H1 (cell line): ENCODE measurements at regions not wholly inside any gene's neighbourhood (a gene's known extent, or its start where the extent isn't known, plus 50 kb on each side); places are given as distances from the start of the nearest gene placed in this dataset.

Experiments used
- CTCF ChIA-PET: fragments of 300-600 bp; sonication (Branson Sonifier 250); formaldehyde crosslinking; loops from one replicate; lab custom pipeline; 2021; ENCODE audit not compliant: partially characterized antibody; lab: Charles Lee
- POLR2A ChIA-PET: fragments of 300-600 bp; sonication (Branson Sonifier 250); formaldehyde crosslinking; loops from one replicate; lab custom pipeline; 2021; ENCODE audit warnings: inconsistent platforms; ENCODE audit not compliant: partially characterized antibody; lab: Charles Lee
- DNase-seq, 2 experiments: peaks; one replicate each; pipeline versions ENCODE4 v3.0.0 to v3.0.0-alpha.2; 2010 to 2022; ENCODE audit warnings: low spot score in 2 of 2, low read depth in 1 of 2, mixed read lengths in 1 of 2
- FAIRE-seq: peaks from 2 replicates; lab custom pipeline; 2011; peaks lifted over from hg19 to GRCh38; lab: Jason Lieb, UNC
- H2AFZ ChIP-seq: 2 replicates; pipeline ENCODE4 v1.8.1; 2012; ENCODE audit warnings: low read length, inconsistent platforms
- H2AK5ac ChIP-seq: 2 replicates; pipeline ENCODE4 v1.6.1; 2013; ENCODE audit warnings: low read depth, low read length
- H2BK120ac ChIP-seq: replicated peaks from 2 replicates; pipeline ENCODE3; 2013; ENCODE audit warnings: low read depth, low read length, inconsistent platforms
- H2BK12ac ChIP-seq: 2 replicates; pipeline ENCODE4 v1.6.1; 2013; ENCODE audit warnings: low read depth, low read length
- H2BK15ac ChIP-seq: 2 replicates; pipeline ENCODE4 v1.6.1; 2013; ENCODE audit warnings: low read length
- H2BK20ac ChIP-seq: 2 replicates; pipeline ENCODE4 v1.6.1; 2013; ENCODE audit warnings: low read length
- H2BK5ac ChIP-seq: 2 replicates; pipeline ENCODE4 v1.6.1; 2013; ENCODE audit warnings: low read depth, low read length
- H3K14ac ChIP-seq: 2 replicates; pipeline ENCODE4 v1.6.1; 2013; ENCODE audit warnings: inconsistent platforms; ENCODE audit not compliant: insufficient read length
- H3K18ac ChIP-seq: 2 replicates; pipeline ENCODE4 v1.6.1; 2013; ENCODE audit warnings: low read length; ENCODE audit errors: extremely low read depth
- H3K23ac ChIP-seq: 2 replicates; pipeline ENCODE4 v1.6.1; 2013; ENCODE audit warnings: inconsistent platforms; ENCODE audit not compliant: insufficient read length
- H3K23me2 ChIP-seq: 2 replicates; pipeline ENCODE4 v1.6.1; 2013; ENCODE audit warnings: low read depth, low read length
- H3K27ac ChIP-seq: 2 replicates; pipeline ENCODE4 v1.6.1; 2011; ENCODE audit warnings: low read depth, low read length, inconsistent platforms
- H3K27me3 ChIP-seq, 4 experiments: replicated peaks in 1 of 4; 1 replicate in 1 of 4; 2 replicates in 3 of 4; pipeline versions ENCODE4 v1.6.1 to v1.8.1; 2011 to 2013; ENCODE audit warnings: low read length in 3 of 4, mild to moderate bottlenecking in 3 of 4, inconsistent platforms in 2 of 4, mixed read lengths in 2 of 4, moderate library complexity in 1 of 4; ENCODE audit not compliant: control insufficient read depth in 3 of 4, insufficient read depth in 3 of 4; ENCODE audit errors: extremely low read depth in 1 of 4
- H3K36me3 ChIP-seq, 4 experiments: 2 replicates each; pipeline versions ENCODE4 v1.6.1 to v1.8.1; 2011 to 2013; ENCODE audit warnings: mild to moderate bottlenecking in 4 of 4, low read length in 3 of 4, moderate library complexity in 2 of 4, control low read depth in 1 of 4, inconsistent platforms in 1 of 4; ENCODE audit not compliant: insufficient read depth in 4 of 4, control insufficient read depth in 2 of 4
- H3K4ac ChIP-seq: replicated peaks from 2 replicates; pipeline ENCODE3; 2013; ENCODE audit warnings: low read length, low read depth, mixed read lengths, inconsistent platforms; ENCODE audit not compliant: insufficient read length
- H3K4me1 ChIP-seq, 4 experiments: replicated peaks in 1 of 4; 1 replicate in 1 of 4; 2 replicates in 3 of 4; pipeline versions ENCODE4 v1.6.1 to v1.8.1; 2011 to 2013; ENCODE audit warnings: low read length in 3 of 4, inconsistent platforms in 2 of 4, mixed read lengths in 1 of 4; ENCODE audit not compliant: insufficient read depth in 4 of 4, control insufficient read depth in 3 of 4
- H3K4me2 ChIP-seq, 2 experiments: 2 replicates each; pipeline versions ENCODE4 v1.6.1 to v1.8.1; 2011 to 2013; ENCODE audit warnings: low read depth in 2 of 2, low read length in 2 of 2, control low read depth in 1 of 2, inconsistent platforms in 1 of 2, mild to moderate bottlenecking in 1 of 2; ENCODE audit not compliant: insufficient read depth in 1 of 2
- H3K4me3 ChIP-seq, 4 experiments: fragments of 200-600, 300-600 bp in 1 of 4; sonication (generic), shearing (Covaris generic), sonication (Bioruptor Twin) in 1 of 4; 2 replicates each; pipeline versions ENCODE4 v1.5.1 to v1.8.1; 2011 to 2016; ENCODE audit warnings: low read length in 4 of 4, low read depth in 3 of 4, control low read depth in 2 of 4, inconsistent platforms in 2 of 4, mild to moderate bottlenecking in 2 of 4, mixed read lengths in 1 of 4, moderate library complexity in 1 of 4; ENCODE audit not compliant: insufficient read depth in 2 of 4; ENCODE audit errors: extremely low read depth in 1 of 4
- H3K56ac ChIP-seq: replicated peaks from 2 replicates; pipeline ENCODE3; 2013; ENCODE audit warnings: low read depth, mild to moderate bottlenecking, mixed read lengths, low read length, inconsistent platforms; ENCODE audit not compliant: insufficient read length
- H3K79me1 ChIP-seq: 2 replicates; pipeline ENCODE4 v1.6.1; 2013; ENCODE audit warnings: low read depth, low read length, control low read depth
- H3K79me2 ChIP-seq, 2 experiments: 2 replicates each; pipeline versions ENCODE4 v1.6.1 to v1.8.1; 2012 to 2013; ENCODE audit warnings: low read length in 2 of 2, mild to moderate bottlenecking in 2 of 2, inconsistent platforms in 1 of 2; ENCODE audit not compliant: insufficient read depth in 2 of 2, control insufficient read depth in 1 of 2
- H3K9ac ChIP-seq, 4 experiments: replicated peaks in 1 of 4; 1 replicate in 1 of 4; 2 replicates in 3 of 4; pipeline versions ENCODE4 v1.6.1 to v1.8.1; 2011 to 2013; ENCODE audit warnings: low read depth in 3 of 4, low read length in 3 of 4, control low read depth in 2 of 4, mild to moderate bottlenecking in 2 of 4, moderate library complexity in 2 of 4, inconsistent platforms in 1 of 4; ENCODE audit errors: extremely low read depth in 1 of 4
- H3K9me3 ChIP-seq, 2 experiments: 2 replicates each; pipeline versions ENCODE4 v1.6.1 to v1.8.1; 2012 to 2013; ENCODE audit warnings: mild to moderate bottlenecking in 2 of 2, moderate library complexity in 2 of 2, control low read depth in 1 of 2, inconsistent platforms in 1 of 2, low read depth in 1 of 2, low read length in 1 of 2, mixed read lengths in 1 of 2; ENCODE audit not compliant: insufficient read depth in 2 of 2
- H4K20me1 ChIP-seq, 2 experiments: replicated peaks in 1 of 2; 2 replicates each; pipeline versions ENCODE3 to v1.8.1; 2011 to 2013; ENCODE audit warnings: inconsistent platforms in 2 of 2, low read length in 2 of 2, mild to moderate bottlenecking in 1 of 2; ENCODE audit not compliant: insufficient read depth in 2 of 2, control insufficient read depth in 1 of 2
- H4K5ac ChIP-seq: 2 replicates; pipeline ENCODE4 v1.6.1; 2013; ENCODE audit warnings: low read length, low read depth, mixed read lengths, inconsistent platforms; ENCODE audit not compliant: insufficient read length
- H4K8ac ChIP-seq: 2 replicates; pipeline ENCODE4 v1.8.0; 2013; ENCODE audit warnings: mild to moderate bottlenecking, moderate library complexity, low read length, inconsistent platforms; ENCODE audit not compliant: insufficient read depth; ENCODE audit errors: extremely low read depth
- H4K91ac ChIP-seq: replicated peaks from 2 replicates; pipeline ENCODE3; 2013; ENCODE audit warnings: low read length, mixed read lengths, inconsistent platforms; ENCODE audit not compliant: insufficient read length
- ATF2 ChIP-seq: IDR thresholded peaks from 2 replicates; pipeline ENCODE4 v1.6.1; 2012; ENCODE audit warnings: low read length, inconsistent platforms
- BRCA1 ChIP-seq: IDR thresholded peaks from 2 replicates; pipeline ENCODE4 v1.6.1; 2012; ENCODE audit warnings: low read depth, low read length, improper control_type of control experiment
- CREB1 ChIP-seq: IDR thresholded peaks from 2 replicates; pipeline ENCODE4 v1.6.1; 2012; ENCODE audit warnings: inconsistent platforms
- FOSL1 ChIP-seq: IDR thresholded peaks from 2 replicates; pipeline ENCODE4 v1.6.1; 2011; ENCODE audit warnings: mild to moderate bottlenecking, low read depth, low read length, moderate library complexity; ENCODE audit not compliant: insufficient read depth
- NRF1 ChIP-seq: IDR thresholded peaks from 2 replicates; pipeline ENCODE4 v1.6.1; 2011; ENCODE audit warnings: mild to moderate bottlenecking, low read depth, low read length, improper control_type of control experiment
- WGBS, 2 experiments: shearing (Covaris generic) in 1 of 2; methylation state at CpG; one replicate each; pipeline versions ENCODE4 v1.1.6 to v1.1.7; 2013 to 2015; ENCODE audit warnings: low lambda C conversion rate in 2 of 2, mixed read lengths in 2 of 2, inconsistent platforms in 1 of 2, low coverage in 1 of 2, missing lambda C conversion rate in 1 of 2; ENCODE audit not compliant: insufficient replicate concordance in 2 of 2, insufficient coverage in 1 of 2, insufficient read length in 1 of 2; ENCODE audit errors: extremely low coverage in 1 of 2, missing lambda C conversion rate in 1 of 2; 5-methylcytosine and 5-hydroxymethylcytosine counted together

- no peak overlapping the region for H3K23ac ChIP-seq
- no peaks in the 10 kb centered on the region for H3K79me1 ChIP-seq
- no peak overlapping the region for H3K27ac ChIP-seq
- no peak overlapping the region for H2BK5ac ChIP-seq
- 86% methylated on average over 3 of the region's 3 CpGs; no CpG with 5 or more reads in 1 of the 2 experiments for WGBS, 2 experiments
- no peak for FAIRE-seq
- H4K8ac ChIP-seq, result no peak overlapping the region
- H3K9ac ChIP-seq, result no peak overlapping the region
- no peaks in the 10 kb centered on the region for H3K23me2 ChIP-seq
- no peak overlapping the region for H2BK20ac ChIP-seq
- no peak overlapping the region for H4K5ac ChIP-seq
- H3K56ac ChIP-seq, result no peak overlapping the region
- no peak overlapping the region for H2AK5ac ChIP-seq
- H3K9me3 ChIP-seq, result no peaks in the 10 kb centered on the region
- no peak overlapping the region for H3K18ac ChIP-seq
- peaks cover 0 to 2% (median 0%) of the 10 kb centered on the region in 4 experiments; a peak in 2 of 7 replicates for H3K4me1 ChIP-seq
- H3K4me3 ChIP-seq, result no peak overlapping the region
- no peaks in the 10 kb centered on the region for H3K79me2 ChIP-seq
- H3K27me3 ChIP-seq, result no peaks in the 10 kb centered on the region
- POLR2A ChIA-PET, result no interaction called here
- H2BK120ac ChIP-seq, result no peak overlapping the region
- H4K20me1 ChIP-seq, result no peaks in the 10 kb centered on the region
- H3K14ac ChIP-seq, result no peak overlapping the region
- H2BK15ac ChIP-seq, result no peak overlapping the region
- no peak overlapping the region for H2AFZ ChIP-seq
- DNase-seq, result no peak
- CTCF ChIA-PET, result no interaction called here
- no peak overlapping the region for H2BK12ac ChIP-seq
- no peak overlapping the region for H4K91ac ChIP-seq
- no peaks in the 10 kb centered on the region for H3K36me3 ChIP-seq
- no peak overlapping the region; a peak in 1 of 4 replicates for H3K4me2 ChIP-seq
- H3K4ac ChIP-seq, result no peak overlapping the region
- TF ChIP-seq FOSL1 (no peak), BRCA1 (no peak), NRF1 (no peak), CREB1 (no peak), ATF2 (no peak)
These were observed 71.5 kb upstream of the PTGFR start for GRCh38 chr1:78419309-78419708.
